HG03108 (cell line): ENCODE measurements at regions not wholly inside any gene's neighbourhood (a gene's known extent, or its start where the extent isn't known, plus 50 kb on each side); places are given as distances from the start of the nearest gene placed in this dataset.
"Not testable (repeated sequence)": the region's sequence is repeated elsewhere in the genome, so short reads cannot be mapped to it uniquely, and the experiment has no call there.

Source experiments
- ATAC-seq: cut with Tn5 transposase; IDR thresholded peaks from one replicate; pipeline ENCODE4 v1.9.1; 2021; ENCODE audit warnings: moderate library complexity; ENCODE audit not compliant: unreplicated experiment

DNA sequence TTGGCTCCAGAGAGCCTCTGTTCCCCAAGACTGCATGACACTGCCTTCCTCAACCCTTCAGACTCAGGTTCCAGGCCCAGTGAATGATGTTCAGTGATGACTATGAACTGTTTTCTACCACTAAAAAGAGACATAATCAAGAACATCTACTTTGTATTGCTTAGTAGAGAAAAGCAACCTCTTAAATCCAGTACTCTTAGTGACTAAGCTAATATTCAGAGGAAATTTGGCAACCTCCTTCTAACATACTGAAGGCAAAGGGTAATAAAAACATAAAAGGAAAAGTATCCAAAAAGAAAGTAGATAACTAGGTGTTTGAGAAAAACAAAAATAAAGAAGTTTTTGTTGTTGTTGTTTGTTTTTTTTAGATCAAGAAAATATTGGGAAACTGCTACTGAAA is 153.3 kb upstream of the RUNX1 start:
- no peak for ATAC-seq

DNA sequence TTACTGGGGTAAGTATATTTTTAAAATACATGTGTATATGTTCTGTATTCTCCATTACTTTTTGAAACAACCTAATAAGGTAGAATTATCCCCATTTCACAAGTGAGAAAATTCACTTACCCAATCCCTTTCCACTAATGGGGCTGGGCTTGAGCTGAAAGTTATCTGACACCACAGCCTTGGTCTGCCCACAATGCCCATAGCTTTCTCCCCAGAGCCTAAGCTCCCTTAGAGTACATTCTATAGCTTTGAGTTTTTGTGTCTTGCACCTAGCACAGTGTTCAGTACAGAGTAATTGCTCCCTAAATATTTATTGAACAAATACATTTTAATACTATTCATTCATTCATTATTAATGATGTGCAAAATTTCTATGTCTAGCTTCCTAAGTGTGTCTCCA is 152.7 kb upstream of the RUNX1 start:
- ATAC-seq = no peak

GRCh38 chr21:35201288-35201687 is 152.2 kb upstream of the RUNX1 start:
- no peak for ATAC-seq

DNA sequence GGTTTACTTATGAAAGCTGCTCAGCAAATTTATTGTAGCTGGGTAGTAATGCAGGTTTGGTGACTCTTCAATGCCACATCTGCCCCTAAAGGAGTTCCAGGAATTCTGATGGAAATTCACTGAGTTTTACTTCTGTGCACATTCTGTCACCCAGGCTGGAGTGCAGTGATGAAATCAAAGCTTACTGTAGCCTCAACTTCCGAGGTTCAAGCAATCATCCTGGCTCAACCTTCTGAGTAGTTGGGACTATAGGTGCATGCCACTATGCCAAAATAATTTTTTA is 150.6 kb upstream of the RUNX1 start:
- no peak for ATAC-seq

DNA sequence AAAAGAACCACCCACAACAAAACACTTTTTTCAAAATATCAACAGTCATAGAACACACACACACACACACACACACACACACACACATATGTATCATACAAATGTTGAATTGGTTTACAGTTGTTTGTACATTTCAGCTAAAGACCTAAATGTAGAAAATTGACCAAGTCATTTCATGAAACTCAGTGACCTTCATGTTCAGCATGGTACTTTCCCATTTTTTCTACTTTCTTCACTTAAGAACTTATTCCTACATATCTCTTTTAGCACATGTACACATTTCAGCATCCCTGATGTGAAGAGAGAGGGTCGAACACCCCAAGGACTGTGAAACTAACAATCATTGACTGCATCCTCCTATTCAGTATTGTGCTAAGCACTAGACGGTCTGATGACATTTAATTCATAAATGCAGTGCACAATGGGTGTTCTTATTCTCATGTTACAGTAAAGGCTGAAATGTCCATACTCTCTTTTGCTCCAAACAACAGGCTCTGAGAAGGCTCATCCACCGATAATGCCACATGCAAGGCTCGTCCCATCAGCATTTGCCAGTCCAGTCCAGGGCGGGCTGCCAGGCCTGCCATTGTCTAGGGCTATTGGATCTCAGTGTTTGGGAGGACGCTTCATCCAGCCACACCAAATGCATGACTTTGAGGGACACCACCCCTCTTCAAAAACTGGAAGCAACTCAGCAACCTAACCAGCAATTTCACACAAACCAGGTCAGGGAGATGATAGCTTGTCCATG is 150.1 kb upstream of the RUNX1 start:
- no peak for ATAC-seq

DNA sequence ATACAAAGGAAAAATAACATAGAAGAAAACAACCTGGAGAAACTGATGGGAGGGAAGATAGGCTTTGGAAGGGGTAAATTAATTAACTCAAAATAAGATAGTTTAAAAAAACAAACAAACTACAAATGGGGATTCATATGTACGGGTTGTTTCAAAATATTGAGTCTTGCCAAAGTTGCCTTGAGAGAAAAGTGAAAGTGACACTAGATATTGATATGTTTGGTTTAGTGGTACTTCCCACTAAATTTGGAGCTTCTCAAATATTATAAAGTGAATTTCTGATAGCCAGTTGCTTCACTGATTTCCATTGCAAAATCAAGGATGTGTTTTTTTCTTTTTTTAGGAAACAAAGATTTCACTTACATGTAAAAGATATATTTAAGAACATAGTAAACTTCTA is 149.5 kb upstream of the RUNX1 start:
- no peak for ATAC-seq

DNA sequence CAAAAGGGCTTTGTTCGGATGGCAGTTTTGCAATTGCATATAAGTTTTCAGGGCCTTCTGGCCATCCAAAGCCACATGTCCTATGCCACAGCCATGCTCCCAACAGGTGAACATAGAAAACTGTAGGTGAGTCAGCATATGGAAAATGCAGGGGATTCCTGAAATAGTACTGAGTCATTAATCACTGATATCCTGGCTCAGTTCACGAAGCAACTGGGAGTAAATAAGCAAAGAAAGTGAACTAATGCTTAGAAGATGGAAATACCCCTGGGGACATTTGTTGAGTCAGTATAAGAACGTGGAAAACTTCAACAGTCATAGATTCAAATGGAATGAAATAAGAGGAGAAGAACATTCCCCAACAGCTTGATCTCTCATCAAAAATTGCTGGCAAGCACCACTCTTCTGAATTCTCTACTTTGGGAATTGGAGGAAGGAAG is 148.9 kb upstream of the RUNX1 start:
- no peak for ATAC-seq

GRCh38 chr21:35197191-35197590 is 148.1 kb upstream of the RUNX1 start:
- ATAC-seq = no peak

DNA sequence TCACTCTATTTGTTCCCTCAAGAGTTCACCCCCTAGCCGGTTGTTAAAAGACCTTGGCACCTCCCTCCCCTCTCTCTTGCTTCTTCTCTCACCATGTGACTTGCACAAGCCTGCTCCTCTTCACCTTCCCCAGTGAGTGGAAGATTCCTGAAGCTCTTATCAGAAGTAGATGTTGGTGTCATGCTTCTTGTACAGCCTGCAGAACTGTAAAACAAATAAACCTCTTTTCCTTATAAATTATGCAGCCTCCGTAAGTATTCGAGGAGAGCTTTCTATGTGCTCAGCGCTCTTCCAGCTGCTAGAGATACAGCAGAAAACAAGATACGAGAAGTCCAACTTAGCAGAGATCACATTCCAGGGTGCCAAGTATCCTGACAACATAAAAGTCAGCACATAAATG is 147.0 kb upstream of the RUNX1 start:
- ATAC-seq = no peak

- ATAC-seq = no peak
Measured at GRCh38 chr21:35195232-35195631, 146.1 kb upstream of the RUNX1 start.

GRCh38 chr21:35191754-35192153 is 142.7 kb upstream of the RUNX1 start:
- ATAC-seq = no peak

DNA sequence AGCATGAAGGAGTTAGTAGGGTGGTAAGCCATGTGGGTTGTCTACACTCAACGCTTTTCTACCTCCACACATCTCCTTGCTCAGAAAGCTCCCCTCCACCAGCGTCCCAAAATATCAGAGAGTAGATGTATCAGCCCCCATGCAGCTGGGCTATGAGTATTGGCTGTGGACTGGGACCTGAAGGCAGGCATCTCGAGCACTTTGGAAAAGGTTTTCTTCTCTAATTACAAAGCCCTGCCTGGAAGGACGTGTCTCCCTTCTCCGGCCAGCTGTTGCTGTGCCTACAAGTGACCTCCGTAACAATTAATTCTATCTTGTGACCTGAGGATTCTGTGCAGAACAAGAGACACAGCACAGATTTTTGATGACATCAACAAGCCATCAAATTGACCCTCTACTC is 142.0 kb upstream of the RUNX1 start:
- ATAC-seq = no peak

GRCh38 chr21:35190201-35190701 is 141.1 kb upstream of the RUNX1 start:
- ATAC-seq = no peak

DNA sequence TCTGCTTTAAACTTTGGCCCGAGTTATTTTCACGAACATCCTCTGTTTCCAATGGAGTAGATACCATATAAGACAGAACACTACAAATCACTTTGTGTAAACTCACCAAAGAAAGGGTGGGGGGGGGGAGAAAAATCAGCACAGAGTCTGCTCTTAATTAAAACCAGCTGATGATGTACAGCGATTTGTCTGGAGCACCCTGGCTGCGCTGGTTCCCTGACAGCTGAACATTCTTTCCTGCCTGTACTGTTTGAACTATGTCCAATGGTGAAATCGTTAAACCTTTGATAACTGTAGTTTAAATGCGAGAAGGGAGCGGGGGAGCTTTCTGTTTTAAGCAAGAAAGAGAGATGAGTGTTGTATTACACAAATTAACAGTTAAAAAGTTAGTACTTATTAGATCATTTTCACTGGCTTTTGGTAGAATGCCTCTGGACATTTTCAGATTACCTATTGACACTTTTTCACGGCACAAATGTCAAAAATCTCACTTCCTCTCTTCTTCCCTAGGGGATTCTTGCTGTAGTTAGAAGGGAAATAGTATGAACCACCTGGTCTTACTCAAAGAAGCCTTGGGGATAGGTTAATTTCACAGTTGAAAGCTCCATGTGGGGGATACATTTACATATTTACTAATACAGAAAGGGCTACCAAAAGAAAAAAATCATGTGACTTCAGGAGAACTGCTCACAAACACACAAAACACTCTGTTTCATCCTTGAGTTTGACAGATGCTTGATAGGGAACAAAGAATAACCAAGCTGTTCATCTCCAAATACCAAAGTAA is 140.2 kb upstream of the RUNX1 start:
- peak; percentile 83 for ATAC-seq

- not testable (repeated sequence) for ATAC-seq
Measured at GRCh38 chr21:35183389-35183788, 134.3 kb upstream of the RUNX1 start.

- no peak for ATAC-seq
Measured at GRCh38 chr21:35179990-35180540, 131.0 kb upstream of the RUNX1 start.

DNA sequence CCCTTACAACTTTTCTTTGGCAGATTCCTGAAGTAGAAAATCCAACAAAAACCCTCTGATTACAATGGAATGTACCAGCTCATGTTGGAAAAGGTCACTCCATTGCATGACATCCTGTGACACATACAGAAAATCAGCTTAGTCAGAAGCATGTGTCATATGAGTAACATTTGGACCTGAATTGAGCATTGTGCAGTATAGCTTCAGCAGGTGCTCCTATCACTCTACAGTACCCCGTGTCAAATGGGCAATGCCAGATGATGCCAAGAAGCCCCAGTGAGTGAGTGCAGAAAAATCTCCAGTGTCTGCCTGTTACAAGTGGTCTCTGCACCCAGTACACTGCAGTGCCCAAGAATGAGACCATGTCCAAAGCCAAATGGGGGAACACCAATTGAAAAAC is 129.7 kb upstream of the RUNX1 start:
- ATAC-seq = no peak

- no peak for ATAC-seq
Measured at GRCh38 chr21:35178098-35178497, 129.0 kb upstream of the RUNX1 start.

GRCh38 chr21:35172231-35172630 is 123.1 kb upstream of the RUNX1 start:
- ATAC-seq = no peak

DNA sequence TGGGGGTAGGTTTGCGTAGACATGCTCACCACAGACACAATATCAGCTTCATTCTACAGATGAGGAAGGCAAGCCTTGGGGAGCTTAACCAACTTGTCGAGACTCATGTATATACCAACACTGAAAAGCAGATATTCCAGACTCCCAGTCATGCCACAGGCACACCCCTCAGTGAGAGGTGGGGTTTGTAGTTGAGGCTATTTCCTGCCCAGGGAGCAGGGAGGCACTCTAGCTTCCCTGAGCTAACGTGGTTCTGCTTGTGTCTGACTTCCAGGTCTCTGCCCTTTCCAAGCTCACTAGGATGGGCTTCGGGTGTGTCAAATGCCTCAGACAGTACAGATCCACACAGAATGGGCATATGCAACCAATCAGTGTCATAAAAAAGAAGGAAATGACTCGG is 122.3 kb upstream of the RUNX1 start:
- ATAC-seq = no peak

DNA sequence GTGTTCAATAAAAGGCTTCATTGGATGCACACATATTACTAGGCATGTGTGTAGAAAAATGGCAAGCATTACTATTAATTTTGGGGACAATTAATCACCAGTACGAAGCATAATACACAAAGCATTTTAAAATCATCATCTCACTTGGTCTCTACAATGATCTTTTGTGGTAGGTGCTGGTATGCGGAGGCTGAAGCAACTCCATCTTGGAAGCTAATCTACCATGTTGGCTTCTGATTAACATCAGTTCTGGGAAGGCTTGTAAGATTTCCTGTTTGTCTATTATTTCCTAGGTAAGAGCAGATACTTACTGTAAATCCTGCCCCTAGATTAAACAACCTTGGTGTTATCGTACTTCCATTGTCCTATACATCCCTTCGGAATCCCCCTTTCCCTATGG is 121.7 kb upstream of the RUNX1 start:
- no peak for ATAC-seq

DNA sequence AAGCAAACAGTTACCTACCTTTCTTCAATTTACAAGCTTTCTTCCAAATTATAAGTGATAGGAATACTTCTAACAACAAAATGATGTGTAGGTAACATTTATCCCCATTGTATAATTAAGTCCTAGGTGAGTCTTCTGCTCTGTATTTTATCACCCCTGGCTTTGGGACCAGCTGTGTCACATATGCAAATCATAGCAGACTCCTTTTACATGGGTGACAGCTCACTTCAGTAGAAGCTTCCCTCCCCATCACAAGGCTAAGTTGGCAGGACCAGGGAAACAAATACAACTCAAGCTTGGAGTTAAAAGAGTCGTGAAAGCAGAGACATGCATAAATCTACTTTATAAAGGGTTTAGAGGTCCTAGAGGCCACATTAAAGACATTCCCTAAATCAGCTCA is 121.1 kb upstream of the RUNX1 start:
- ATAC-seq = no peak
